GM19452 (cell line): ENCODE measurements at regions not wholly inside any gene's neighbourhood (a gene's known extent, or its start where the extent isn't known, plus 50 kb on each side); places are given as distances from the start of the nearest gene placed in this dataset.
"Not testable (repeated sequence)": the region's sequence is repeated elsewhere in the genome, so short reads cannot be mapped to it uniquely, and the experiment has no call there.

ENCODE experiments used
- ATAC-seq: cut with Tn5 transposase; IDR thresholded peaks from one replicate; pipeline ENCODE4 v1.9.1; 2021; ENCODE audit not compliant: unreplicated experiment

DNA sequence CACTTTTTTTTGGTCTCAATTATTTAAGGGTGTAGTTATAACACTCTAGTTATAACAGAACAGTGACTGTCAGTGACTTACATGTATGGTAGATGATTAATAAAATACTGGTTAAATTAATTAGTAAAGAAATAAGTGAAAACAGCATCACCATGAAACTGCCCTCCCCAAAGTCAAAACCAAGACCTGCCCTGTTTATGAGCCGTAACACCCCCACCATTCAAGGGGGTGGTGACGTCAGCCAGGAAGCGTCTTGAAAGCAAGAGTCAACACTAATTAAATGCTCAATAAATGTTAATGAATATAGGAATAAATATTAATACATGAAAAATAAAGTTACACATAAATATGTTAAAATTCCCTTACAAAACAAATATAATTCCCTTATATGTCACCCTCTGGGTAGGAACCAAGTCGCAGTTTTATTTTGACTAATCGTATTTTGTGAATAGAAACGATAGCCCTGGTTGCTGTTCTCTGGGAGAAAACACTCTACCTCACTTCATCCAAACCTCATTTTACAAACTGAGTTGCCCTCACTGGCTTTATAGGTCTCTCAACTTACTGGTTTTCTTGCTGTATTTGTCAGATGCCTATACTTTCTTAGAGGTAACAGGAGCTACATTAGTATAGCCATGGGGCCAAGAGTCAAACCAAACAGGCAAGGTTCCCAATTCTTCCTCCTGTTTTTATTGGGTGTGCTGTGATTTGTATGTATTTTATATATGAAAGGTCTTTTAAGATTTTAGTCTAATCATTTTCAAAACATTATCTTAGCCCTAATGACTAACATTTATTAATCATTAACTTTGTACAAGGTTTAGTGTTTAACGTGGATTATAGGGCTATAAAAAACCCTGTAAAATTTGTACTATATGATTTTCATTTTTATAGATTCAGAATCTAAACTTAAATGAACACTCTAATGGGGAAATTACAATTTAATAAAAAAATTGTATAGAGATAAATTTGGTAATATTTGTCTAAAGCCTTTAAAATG, 227.9 kb upstream of the IRAK1BP1 start:
- no peak for ATAC-seq

DNA sequence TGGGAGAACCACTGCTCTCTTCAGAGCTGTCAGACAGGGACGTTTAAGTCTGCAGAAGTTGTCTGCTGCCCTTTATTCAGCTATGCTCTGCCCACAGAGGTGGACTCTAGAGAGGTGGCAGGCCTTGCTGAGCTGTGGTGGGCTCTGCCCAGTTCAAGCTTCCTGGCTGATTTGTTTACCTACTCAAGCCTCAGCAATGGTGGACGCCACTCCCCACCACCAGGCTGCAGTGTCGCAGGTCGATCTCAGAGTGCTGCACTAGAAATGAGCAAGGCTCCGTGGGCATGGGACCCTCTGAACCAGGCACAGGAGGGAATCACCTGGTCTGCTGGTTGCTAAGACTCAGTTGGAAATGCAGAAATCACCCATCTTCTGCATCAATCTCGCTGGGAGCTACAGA, 223.4 kb upstream of the IRAK1BP1 start:
- not testable (repeated sequence) for ATAC-seq

DNA sequence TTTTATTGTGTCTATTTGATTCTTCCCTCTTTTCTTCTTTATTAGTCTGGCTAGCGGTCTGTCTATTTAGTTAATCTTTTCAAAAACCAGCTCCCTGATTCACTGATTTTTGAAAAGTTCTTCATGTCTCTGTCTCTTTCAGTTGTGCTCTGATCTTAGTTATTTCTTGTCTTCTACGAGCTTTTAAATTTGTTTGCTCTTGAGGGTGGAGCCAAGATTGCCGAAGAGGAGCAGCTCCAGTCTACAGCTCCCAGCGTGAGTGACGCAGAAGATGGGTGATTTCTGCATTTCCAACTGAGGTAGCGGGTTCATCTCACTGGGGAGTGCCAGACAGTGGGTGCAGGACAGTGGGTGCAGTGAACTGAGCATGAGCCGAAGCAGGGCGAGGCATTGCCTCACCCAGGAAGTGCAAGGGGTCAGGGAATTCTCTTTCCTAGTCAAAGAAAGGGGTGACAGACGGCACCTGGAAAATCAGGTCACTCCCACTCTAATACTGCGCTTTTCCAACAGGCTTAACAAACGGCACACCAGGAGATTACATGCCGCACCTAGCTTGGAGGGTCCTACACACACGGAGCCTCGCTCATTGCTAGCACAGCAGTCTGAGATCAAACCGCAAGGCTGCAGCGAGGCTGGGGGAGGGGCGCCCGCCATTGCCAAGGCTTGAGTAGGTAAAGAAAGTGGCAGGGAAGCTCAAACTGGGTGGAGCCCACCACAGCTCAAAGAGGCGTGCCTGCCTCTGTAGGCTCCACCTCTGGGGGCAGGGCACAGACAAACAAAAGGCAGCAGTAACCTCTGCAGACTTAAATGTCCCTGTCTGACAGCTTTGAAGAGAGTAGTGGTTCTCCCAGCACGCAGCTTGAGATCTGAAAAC, 220.6 kb upstream of the IRAK1BP1 start:
- ATAC-seq, result not testable (repeated sequence)

DNA sequence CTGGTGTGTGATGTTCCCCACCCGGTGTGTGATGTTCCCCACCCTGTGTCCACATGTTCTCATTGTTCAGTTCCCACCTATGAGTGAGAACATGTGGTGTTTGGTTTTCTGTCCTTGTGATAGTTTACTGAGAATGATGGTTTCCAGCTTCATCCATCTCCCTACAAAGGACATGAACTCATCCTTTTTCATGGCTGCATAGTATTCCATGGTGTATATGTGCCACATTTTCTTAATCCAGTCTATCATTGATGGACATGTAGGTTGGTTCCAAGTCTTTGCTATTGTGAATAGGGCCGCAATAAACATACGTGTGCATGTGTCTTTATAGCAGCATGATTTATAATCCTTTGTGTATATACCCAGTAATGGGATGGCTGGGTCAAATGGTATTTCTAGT, 201.5 kb upstream of the IRAK1BP1 start:
- ATAC-seq, result not testable (repeated sequence)

DNA sequence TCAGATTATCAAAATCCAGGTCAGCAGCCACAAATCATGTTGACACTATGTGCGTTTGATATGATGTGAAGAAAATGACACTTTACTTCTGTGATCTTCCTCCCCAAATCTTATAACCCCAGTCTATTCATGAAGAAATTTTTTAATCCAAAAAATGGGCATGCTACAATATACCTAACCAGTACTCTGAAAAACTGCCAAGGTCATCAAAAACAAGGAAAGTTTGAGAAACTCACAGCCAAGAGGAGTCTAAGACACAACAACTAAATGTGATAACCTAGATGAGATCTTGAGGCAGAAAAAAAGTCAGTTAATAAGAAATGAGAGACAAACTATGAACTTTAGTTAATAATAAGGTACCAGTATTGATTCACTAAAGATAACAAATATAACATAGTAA, 200.6 kb upstream of the IRAK1BP1 start:
- ATAC-seq, result no peak

DNA sequence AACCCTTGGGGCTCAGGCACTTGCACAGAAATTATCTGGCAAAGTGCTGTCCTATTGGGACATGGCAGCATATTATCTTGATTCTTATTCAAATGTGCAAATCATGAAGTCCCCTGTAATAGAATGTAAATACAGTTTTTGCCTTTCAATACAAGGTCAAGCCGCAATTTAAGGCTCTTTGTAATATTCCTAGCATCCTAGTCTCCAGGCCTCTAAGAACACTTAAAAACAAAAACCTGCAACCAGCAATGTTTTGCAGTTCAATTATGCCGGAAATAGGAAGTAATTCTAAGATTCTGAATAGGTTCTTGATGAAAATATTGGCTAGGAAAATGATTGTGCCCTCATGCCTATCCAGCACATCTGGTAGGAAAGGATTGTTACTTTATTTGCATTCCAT, 197.2 kb upstream of the IRAK1BP1 start:
- ATAC-seq, result no peak

DNA sequence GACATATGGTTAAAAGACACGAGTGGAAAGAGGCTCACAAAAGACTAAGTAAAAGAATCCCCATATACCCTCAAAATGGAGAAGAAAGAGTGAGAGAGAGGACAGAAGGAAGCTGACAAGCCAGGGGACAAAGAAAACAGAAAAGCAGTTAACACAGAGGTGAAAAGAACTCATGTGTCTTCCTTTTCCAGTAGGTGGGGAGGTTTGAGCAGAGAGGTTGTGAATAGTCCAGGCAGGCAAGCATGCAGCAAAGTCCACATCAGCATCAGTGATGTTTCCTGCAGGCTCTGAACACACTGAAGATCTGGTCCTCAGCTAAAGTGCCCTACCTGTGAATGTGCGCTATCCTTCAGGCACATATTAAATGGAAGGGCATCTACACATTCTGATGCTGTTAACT, 196.5 kb upstream of the IRAK1BP1 start:
- ATAC-seq, result no peak

DNA sequence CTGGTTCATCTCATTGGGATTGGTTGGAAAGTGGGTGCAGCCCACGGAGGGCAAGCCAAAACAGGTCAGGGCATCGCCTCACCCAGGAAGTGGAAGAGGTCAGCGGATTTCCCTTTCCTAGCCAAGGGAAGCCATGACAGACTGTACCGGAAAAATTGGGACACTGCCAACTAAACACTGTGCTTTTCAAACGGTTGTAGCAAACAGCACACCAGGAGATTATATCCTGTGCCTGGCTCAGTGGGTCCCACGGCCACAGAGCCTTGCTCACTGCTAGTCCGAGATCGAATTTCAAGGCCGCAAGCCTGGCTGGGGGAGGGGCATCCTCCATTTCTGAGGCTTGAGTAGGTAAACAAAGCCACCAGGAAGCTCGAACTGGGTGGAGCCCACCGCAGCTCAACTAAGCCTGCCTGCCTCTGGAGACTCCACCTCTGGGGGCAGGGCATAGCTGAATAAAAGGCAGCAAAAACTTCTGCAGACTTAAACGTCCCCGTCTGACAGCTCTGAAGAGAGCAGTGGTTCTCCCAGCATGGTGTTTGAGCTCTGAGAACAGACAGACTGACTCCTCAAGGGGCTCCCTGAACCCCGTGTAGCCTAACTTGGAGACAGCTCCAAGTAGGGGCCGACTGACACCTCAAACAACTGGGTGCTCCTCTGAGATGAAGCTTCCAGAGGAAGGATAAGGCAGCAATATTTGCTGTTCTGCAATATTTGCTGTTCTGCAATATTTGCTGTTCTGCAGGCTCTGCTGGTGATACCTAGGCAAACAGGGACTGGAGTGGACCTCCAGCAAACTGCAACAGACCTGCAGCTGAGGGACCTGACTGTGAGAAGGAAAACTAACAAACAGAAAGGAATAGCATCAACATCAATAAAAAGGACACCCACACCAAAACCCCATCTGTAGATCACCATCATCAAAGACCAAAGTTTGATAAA, 191.0 kb upstream of the IRAK1BP1 start:
- not testable (repeated sequence) for ATAC-seq

DNA sequence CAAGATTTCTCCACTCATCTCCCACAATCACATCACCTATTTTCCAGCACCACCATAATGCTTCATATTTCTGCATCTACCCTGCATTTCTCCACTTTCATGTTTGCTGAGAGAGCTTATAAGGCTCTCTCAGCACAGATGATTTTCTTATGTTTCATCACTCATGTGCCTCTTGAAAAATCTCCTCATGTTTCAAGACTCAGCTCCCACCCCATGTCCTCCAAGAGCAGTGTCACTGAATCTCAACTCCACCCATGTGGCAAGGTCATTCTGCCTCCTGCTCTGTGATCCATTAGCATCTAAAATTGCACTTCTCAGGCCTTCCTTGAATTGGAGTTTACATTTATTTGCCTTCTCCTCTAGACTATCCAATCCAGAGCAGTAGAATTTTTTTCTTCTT, 178.7 kb upstream of the IRAK1BP1 start:
- ATAC-seq, result no peak

DNA sequence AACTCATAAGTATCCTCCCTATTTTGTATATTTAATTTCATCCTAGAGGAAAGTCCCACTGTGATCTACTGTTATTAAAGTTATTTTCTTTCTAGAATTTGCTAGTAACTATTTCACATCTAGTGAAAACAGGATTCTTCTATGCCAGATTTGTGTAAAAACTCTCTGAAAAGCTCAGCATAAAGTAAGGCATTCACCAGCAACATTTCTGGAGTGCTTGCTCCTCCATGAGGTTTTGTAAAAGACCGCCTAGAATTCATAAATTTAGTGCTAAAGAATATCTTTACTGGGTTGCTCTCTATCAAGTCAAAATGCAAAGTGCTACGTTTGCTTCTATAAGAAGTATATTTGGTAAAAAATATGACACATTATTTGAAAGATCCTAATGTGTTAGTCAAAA, 173.5 kb upstream of the IRAK1BP1 start:
- no peak for ATAC-seq

DNA sequence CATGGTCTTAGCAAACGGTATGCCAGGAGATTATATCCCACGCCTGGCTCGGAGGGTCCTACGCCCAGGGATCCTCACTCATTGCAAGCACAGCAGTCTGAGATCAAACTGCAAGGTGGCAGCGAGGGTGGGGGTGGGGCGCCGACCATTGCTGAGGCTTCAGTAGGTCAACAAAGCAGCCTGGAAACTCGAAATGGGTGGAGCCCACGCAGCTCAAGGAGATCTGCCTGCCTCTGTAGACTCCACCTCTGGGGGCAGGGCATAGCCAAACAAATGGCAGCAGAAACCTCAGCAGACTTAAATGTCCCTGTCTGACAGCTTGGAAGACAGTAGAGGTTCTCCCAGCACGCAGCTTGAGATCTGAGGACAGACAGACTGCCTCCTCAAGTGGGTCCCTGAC, 172.7 kb upstream of the IRAK1BP1 start:
- ATAC-seq, result not testable (repeated sequence)

DNA sequence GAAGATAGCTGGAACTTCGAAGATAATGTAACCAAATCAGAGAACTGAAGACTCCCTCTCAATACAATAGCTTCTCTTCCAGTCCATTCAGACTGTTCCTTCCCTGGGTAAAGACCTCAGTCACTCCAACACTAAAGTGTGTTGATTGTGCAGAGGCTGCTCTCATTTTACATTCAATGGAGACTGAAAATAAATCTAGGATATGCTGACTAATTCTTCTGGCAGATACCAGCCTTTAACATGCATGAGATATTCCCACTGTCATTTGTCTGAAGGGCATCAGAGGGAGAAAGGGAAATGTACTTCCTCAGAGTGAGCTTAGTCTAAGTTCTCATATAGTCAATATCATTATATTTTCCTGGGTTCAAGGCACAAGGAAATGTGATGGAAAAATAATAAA, 166.4 kb upstream of the IRAK1BP1 start:
- ATAC-seq, result no peak

DNA sequence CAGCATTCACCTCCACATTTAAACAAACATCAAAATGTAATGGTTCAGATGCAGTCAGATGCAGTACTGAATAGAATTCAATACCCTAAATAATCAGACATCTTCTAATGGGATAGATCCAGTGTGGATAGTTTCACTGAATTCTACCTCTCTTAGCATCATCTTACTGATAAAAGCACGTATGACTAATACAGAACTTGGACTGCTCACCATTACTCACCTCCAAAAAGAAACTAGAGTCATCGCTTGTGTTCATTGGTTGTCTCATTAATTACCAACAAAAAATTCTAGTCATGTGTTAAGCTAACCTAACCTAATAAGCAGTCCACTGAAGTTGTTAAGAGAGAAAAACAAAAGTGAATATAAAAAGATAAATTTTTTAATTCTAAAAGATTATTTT, 165.9 kb upstream of the IRAK1BP1 start:
- ATAC-seq, result no peak

DNA sequence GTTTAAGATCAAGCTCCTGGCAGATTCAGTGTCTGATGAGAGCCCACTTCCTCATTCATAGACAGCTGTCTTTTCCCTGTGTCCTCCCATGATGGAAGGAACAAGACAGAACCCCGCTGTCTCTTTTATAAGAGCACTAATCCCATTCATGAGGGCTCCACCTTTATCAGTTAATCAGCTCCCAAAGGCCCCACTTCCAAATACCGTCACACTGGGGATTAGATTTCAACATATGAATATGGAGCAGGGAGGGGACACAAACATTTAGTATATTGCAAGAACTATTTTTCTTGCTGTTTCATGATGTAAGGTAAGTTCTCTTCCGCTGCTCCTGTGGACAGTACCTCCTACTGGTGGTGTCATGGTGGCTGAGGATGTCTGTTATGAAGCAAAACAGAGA, 158.3 kb upstream of the IRAK1BP1 start:
- no peak for ATAC-seq

DNA sequence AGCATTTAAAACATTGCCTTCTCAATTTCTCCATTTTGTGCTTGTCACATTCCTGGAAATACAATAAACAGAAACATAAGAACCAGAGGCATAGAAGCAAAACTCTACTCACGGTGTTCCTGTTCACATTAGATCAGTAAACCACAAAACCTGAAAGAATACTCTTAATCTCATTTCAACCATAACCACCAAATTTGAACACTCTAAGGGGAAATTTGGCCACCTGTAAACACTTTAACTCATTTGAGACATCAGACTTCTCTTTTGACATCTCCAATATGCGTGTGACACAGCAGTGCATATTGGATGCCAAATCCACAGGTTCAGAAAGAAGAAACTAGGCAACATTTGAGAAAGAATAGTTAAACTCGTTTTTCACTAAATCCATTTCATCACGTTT, 153.8 kb upstream of the IRAK1BP1 start:
- ATAC-seq, result no peak

DNA sequence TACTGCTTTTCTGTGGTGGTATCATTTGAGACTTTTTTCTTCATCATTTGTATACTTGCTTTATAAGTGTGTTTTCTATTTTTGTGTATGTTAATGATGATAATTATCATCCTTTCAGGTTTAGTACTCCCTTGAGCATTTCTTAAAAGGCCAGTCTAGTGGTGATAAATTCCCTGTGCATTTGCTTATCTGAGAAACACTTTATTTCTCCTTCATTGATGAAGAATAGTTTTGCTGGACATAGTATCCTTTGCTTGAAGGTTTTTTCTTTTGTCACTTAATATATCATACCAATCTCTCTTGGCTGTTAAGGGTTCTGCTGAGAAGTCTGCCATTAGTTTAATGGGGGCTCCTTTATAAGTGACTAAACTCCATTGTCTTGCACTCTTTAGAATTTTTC, 123.2 kb upstream of the IRAK1BP1 start:
- ATAC-seq, result no peak

DNA sequence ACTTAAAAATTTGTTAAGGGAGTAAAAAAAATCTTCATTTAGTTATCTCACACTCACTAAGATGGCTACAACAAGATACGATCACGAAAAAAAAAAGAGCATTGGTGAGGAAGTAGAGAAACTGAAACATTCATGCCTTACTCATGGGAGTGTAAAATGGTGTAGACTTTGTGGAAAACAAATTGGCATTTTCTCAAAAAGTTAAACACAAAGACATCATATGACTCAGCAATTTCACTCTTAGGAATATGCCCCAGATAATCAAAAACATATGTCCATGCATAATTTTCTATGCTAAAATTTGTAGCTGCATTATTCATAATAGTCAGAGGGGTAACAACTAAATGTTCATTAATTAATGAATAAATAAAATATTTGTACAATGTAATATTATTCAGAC, 120.9 kb upstream of the IRAK1BP1 start:
- ATAC-seq, result no peak

DNA sequence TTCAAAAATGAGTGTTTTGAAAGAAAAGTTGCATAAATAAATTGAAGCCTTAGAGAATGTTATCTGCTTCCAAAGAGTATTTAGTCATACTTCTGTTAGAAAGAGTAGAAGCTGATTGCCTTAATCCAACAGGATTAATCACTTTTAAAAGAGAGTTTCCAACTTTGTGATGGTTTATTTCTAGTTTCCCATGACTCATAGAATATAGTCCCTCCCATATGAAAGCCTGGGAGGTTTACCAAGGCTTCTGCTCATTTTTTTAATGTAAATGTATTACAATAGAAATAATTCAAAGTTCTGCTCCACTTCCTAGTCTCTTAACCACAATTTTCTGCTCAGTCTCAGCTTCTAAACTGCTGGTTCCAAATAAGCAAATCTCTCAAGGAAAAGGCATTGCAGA, 118.0 kb upstream of the IRAK1BP1 start:
- no peak for ATAC-seq

DNA sequence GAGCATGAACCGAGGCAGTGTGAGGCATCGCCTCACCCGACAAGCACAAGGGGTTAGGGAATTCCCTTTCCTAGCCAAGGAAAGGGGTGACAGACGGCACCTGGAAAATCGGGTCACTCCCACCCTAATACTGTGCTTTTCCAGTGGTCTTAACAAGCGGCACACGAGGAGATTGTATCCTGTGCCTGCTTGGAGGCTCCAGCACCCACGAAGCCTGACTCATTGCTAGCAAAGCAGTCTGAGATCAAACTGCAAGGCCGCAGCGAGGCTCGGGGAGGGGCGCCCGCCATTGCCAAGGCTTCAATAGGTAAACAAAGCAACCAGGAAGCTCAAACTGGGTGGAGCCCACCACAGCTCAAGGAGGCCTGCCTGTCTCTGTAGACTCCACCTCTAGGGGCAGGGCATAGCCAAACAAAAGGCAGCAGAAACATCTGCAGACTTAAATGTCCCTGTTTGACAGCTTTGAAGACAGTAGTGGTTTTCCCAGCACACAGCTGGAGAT, 109.0 kb upstream of the IRAK1BP1 start:
- ATAC-seq, result not testable (repeated sequence)

DNA sequence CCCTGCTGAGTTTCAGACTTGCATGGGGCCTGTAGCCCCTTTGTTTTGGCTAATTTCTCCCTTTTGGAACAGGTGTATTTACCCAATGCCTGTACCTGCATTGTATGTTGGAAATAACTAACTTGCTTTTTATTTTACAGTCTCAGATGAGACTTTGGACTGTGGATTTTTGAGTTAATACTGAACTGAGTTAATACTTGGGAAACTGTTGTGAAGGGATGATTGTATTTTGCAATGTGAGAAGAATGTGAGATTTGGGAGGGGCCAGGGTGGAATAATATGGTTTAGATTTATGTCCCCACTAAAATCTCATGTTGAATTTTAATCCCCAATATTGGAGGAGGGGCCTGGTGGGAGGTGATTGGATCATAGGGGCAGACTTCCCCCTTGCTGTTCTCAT, 99.1 kb upstream of the IRAK1BP1 start:
- no peak for ATAC-seq

DNA sequence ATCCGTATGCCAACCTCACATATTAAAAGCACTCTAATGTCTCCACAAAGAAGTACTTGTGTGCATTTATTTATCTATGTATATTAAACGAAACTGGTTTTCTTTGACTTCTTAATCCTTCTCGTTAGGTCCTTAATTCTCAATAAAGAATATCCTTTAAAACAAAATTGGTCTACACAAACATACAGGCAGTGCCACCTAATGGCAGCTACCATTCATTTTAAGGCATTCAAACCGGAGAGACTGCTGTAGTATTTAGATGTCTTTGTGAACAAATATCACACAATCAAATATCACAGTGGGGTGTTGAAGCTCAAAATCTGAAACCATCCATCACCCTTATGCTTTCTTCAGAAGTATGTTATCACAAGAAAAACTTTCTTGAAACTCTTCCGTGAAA, 96.6 kb upstream of the IRAK1BP1 start:
- no peak for ATAC-seq
